Tongue (tissue), 1 donor: ENCODE measurements at regions not wholly inside any gene's neighbourhood (a gene's known extent, or its start where the extent isn't known, plus 50 kb on each side); places are given as distances from the start of the nearest gene placed in this dataset.

ENCODE experiments used
- DNase-seq: peaks from one replicate; pipeline ENCODE4 v3.0.0-alpha.2; 2015

- peak; percentile 88 for DNase-seq
Measured at GRCh38 chr10:78777466-78777865, 291.3 kb upstream of the ZMIZ1 start.

DNA sequence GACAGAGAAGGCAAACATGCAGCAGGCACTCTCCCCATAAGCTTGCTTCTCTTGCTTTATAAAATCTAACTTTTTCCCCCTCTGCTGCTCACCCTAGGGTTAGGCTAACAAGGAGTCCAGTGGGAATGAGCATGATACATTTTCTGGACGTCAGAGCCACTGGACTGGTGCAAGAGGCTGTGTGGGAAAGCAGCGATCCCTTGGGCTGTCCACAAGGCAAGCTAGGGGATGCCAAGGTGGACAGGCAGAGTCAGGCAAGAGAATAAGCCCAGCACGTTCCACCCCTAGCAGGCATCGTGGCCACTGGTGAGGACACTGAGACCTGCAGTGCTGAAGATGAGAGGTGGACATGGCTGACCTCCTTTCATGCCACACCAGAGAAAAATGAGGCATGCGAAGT lies 290.9 kb upstream of the ZMIZ1 start:
- DNase-seq: no peak

GRCh38 chr10:78778444-78779338 lies 290.1 kb upstream of the ZMIZ1 start:
- no peak for DNase-seq

DNA sequence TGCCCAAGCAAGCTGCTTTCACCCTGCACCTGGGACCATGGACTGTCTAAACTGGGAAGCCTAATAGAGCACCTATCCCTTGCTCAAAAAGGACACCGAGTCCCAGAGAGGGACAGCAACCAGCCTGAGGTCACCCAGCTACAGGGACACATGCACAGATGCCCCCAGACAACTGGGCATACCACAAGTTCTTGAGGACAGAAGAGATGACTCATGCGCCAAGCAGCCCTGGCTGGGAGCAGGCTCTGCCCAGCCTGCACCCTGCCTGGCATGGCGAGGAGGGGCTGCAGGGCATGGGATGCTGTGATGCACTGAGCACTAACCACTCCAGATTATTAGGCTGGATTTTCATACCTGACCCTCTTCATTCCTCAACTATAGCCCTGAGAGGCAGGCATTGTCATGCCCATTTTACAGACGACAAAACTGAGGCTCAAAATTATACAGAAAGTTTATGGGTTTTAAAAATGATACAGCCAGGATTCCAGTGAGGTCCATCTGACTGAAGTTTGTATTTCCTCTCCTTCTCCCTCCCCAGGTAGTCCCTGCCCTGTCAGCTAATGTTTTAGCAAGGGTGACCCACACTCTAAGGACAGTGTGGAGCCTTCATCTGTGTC lies 289.3 kb upstream of the ZMIZ1 start:
- DNase-seq: no peak

DNA sequence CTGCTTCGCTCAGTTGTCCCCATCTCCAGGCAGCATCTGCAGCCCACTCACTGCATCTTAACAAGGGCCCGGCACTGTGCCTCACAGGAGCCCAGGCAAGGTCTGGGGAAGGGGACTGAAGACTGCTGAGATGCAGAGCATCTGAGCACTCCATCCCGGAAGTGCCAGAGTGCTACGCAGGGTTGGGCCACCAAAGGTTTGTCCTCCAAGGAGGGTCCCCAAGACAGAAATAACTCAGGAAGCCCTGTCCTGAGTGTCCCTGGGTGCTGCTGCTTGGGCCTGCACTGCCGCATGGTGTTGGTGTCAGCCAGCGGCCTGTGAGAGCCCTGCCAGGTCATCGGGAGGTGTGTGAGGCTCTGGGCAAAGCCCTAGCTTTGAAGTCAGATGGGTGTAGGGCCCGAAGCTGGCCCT lies 288.2 kb upstream of the ZMIZ1 start:
- no peak for DNase-seq

GRCh38 chr10:78781251-78781913 lies 287.4 kb upstream of the ZMIZ1 start:
- DNase-seq: no peak

GRCh38 chr10:78781991-78782390 lies 286.8 kb upstream of the ZMIZ1 start:
- DNase-seq: no peak

DNA sequence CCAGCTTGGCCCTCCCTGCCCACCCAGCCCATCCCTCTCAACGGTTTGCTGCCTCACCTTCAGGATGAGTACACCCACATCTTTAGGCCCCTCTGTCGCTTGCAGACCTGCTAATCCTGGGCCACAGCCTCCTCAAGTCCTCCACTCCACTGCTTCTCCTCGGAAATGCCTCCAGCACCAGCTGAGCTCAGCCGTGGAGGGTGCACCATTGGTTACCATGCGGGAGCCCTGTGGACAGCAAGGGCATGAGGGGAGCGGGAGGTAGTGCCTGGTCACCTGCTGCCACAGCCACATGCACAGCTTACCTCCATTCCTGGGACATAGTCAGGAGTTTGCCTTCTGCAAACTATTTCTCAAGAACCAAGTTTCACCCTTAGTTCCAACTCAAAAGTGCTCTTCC lies 286.3 kb upstream of the ZMIZ1 start:
- no peak for DNase-seq

DNA sequence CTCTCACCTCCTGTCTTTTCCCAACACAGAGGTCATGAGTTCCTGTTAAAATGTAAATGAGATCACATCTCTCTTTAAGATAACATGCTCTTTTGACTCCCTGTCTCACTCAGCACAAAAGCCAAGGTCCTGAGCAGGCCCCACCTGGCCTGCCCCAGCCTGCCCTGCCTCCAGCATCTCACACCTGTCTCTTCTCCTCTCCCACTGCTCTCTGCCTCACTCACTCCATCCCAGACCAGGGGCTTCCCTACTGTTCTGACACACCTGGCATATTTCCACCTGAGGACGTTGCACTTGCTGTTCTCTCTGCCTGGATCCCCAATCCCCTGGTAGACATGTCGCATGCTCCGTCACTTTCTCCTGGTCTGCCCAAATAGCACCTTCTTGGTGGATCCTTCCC lies 285.0 kb upstream of the ZMIZ1 start:
- no peak for DNase-seq

DNA sequence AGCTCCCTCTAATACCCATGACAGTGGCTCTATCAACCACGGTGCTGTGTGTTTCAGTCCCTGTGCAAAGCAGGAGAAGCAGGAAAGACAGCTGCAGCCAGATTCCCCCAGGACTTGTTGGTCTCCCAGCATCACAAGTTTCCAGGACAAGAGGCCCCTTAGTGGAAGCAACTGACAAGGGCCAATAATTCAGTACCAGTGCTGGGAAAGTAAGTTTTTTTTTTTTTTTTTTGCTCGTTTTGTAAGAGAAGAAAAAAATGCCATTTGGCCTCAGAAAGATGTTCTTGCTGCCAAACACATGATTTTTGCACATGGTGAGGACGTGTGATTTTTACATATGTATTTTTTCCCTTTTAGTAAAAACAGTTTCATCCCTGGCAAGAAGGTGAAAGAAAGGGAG lies 284.2 kb upstream of the ZMIZ1 start:
- DNase-seq: peak; percentile 77

GRCh38 chr10:78785066-78785465 lies 283.7 kb upstream of the ZMIZ1 start:
- DNase-seq: no peak

- DNase-seq: no peak
Measured at GRCh38 chr10:78785991-78786390, 282.8 kb upstream of the ZMIZ1 start.

GRCh38 chr10:78787125-78787524 lies 281.6 kb upstream of the ZMIZ1 start:
- no peak for DNase-seq

DNA sequence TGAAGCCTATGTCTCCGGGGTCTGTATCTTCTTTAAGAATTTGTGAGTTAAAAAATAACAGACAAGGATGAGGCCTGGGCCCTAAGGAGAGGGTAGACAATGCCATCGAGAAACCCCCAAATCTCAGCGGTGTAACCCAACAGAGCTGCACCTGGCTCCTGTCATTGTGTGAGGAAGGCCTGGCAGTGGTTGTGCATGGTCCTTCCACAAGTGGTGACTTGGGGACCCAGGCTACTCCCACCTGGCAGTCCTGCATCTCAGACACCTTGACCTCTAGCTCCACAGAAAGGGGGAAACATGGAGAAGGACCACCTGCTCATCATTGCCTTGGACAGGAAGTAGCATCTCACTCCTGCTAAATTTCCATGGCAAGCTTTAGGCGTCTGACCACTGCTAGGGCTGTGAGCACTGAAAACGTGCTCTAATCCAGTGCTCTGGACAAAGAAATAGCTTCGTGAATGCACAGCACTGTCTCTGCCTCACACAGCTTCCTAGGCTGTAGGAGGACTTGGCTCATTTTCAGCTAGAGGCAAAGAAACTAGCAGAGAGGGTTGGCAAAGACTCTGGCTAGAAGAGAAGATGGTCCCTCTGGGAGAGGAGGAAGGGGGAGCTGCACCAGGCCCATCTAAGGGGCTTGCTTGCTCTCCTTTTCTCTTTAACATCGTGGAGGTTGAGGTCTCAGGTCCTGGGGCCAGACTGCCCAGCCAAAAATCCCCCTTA lies 273.9 kb upstream of the ZMIZ1 start:
- no peak for DNase-seq

DNA sequence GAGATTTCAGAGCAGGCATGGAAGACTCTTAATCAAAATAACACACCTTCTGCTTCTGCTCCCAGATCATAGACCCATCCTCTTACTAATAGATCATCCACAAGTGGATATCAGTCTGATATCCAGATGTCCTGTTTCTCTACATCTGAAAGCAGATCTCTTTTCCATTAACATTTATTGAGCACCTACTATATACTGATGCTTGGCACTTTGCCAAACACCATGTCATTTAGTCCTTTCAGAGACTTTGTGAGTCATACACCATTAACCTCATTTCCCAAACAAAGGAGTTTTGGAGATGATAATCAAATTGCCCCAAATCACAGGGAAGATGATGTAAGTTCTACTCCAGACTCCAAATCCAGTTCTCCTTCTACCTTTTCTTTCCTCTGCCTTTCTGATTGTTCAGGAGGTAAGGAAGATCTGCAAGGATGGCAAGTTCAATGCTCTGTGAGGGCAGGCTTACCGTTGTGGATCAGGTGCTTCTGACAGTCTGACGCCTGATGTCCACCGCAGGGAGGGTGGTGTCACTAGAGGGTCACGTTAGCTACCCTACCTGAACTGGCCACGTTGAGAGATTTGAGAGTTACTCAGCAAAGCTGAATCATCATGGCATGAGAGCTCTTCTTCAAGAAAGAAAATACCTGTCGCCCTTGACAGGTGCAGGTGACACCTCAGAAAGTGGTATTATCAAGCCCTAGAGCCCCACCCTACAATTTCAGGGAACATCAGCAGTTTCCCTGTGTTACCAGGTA lies 269.6 kb upstream of the ZMIZ1 start:
- DNase-seq: no peak

GRCh38 chr10:78800006-78800405 lies 268.8 kb upstream of the ZMIZ1 start:
- no peak for DNase-seq

- DNase-seq: no peak
Measured at GRCh38 chr10:78800535-78801320, 268.0 kb upstream of the ZMIZ1 start.

DNA sequence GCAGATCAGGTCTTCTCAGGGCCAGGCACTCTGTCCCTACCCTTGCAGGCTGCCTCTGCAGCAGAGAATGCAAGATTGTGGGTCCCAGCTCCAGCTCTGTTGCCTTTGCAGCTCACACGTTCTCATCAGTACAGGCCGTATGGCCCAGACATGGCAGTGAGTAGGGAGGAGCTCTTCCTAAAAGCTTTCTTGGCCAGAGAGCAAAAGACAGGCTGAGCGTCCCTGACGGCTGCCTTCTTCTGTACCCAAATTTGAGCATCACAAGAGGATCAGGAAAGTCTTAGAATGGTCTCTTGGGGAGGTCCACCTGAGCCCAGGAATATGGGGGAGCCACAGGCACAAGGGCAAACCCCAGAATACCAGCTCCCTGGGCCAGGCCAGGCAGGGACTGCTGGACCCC lies 266.3 kb upstream of the ZMIZ1 start:
- peak; percentile 67 for DNase-seq

- DNase-seq: peak; percentile 93
Measured at GRCh38 chr10:78802866-78803265, 265.9 kb upstream of the ZMIZ1 start.

- no peak for DNase-seq
Measured at GRCh38 chr10:78803710-78804109, 265.1 kb upstream of the ZMIZ1 start.

DNA sequence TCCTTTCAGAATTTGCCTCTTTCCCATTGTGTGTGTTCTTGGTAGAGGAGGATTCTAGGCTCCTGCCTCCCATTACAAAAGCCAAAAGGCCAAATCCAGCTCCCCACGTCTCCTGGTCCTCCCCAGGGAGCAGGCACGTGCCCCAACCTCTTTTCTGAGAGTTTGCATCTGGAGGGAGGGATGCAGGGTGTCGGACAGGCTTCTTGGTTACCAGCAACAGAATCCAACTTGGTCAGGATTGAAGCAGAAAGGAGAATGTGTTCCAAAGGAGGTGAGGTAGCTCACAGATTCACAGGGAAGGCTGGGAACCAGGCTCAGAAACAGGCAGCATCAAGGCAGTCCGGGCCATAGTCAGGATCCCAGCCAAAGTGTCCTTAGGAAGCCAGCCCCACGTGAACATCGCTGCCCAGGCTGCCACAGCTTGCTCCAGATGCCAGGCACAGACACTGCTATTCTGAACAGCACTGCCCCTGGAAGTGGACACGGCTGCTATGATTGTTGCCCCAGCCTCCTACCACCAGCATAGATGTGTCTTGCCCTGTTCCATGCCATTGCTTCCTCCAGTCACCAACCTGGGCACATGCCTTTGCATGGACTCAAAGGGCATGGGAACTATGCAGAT lies 264.2 kb upstream of the ZMIZ1 start:
- peak; percentile 45 for DNase-seq
